ENCODE measurements at regions not wholly inside any gene's neighbourhood (a gene's known extent, or its start where the extent isn't known, plus 50 kb on each side); places are given as distances from the start of the nearest gene placed in this dataset.

- H3K4ac ChIP-seq (ENCODE audit: low read depth in 1 of 2, low read length in 2 of 2) = no peak overlapping the region
- H3K27ac ChIP-seq (ENCODE audit: low read length, poor library complexity, severe bottlenecking) = no peak overlapping the region
- H2BK15ac ChIP-seq (ENCODE audit: low read depth, poor library complexity, severe bottlenecking) = no peak overlapping the region
- WGBS = 85% methylated on average over 1 of the region's 6 CpGs
- DNase-seq = no peak
- no peak overlapping the region for H3K9ac ChIP-seq (ENCODE audit: low read length)
- peaks cover 2% of the 10 kb centered on the region for H3K4me1 ChIP-seq (ENCODE audit: control insufficient read depth, insufficient read depth, low read depth, low read length)
- H3K27me3 ChIP-seq (ENCODE audit: control insufficient read depth in 1 of 2, insufficient read depth in 1 of 2, low read length in 2 of 2) = peaks cover 0 to 8% of the 10 kb centered on the region in 2 experiments
- no peak overlapping the region for H3K4me3 ChIP-seq (ENCODE audit: insufficient read depth in 1 of 2, low read depth in 1 of 2, low read length in 2 of 2)
- H3K9me3 ChIP-seq (ENCODE audit: control insufficient read depth, low read length) = no peaks in the 10 kb centered on the region
- H2BK5ac ChIP-seq (ENCODE audit: low read depth, low read length, poor library complexity, severe bottlenecking) = no peak overlapping the region
- H3K23ac ChIP-seq (ENCODE audit: low read length in 2 of 2) = no peak overlapping the region
- H3K79me1 ChIP-seq (replicated peaks; ENCODE audit: low read length, poor library complexity, severe bottlenecking) = no peaks in the 10 kb centered on the region
- H4K8ac ChIP-seq (ENCODE audit: low read length) = no peak overlapping the region
- no peak overlapping the region for H3K14ac ChIP-seq (ENCODE audit: low read length in 2 of 2)
- H2AK5ac ChIP-seq (ENCODE audit: low read length, severe bottlenecking) = no peak overlapping the region
- no peaks in the 10 kb centered on the region for H3K36me3 ChIP-seq (ENCODE audit: control insufficient read depth in 1 of 2, insufficient read depth in 2 of 2, low read depth in 1 of 2, low read length in 2 of 2)
- H3K18ac ChIP-seq (ENCODE audit: low read depth in 1 of 2, low read length in 2 of 2) = no peak overlapping the region
- no peak overlapping the region for H2BK120ac ChIP-seq (ENCODE audit: low read depth, low read length)
- no peak overlapping the region for H2AFZ ChIP-seq (ENCODE audit: low read depth, low read length)
- H3K4me2 ChIP-seq (ENCODE audit: low read length, poor library complexity, severe bottlenecking) = no peak overlapping the region
- no peak overlapping the region for H4K91ac ChIP-seq (ENCODE audit: low read length)
- H2BK12ac ChIP-seq (ENCODE audit: low read length in 2 of 2) = no peak overlapping the region
Observed at GRCh38 chr4:181140037-181140603, 1103.1 kb upstream of the TENM3 start.

GRCh38 chr4:181143250-181143854 lies 1099.8 kb upstream of the TENM3 start:
- Histone ChIP-seq H3K36me3 (ENCODE audit: control insufficient read depth in 1 of 2, insufficient read depth in 2 of 2, low read depth in 1 of 2, low read length in 2 of 2) (no peaks in the 10 kb centered on the region), H3K23ac (ENCODE audit: low read length in 2 of 2) (no peak overlapping the region), H2BK120ac (ENCODE audit: low read depth, low read length) (no peak overlapping the region), H4K8ac (ENCODE audit: low read length) (no peak overlapping the region), H2BK15ac (ENCODE audit: low read depth, poor library complexity, severe bottlenecking) (no peak overlapping the region), H3K4me2 (ENCODE audit: low read length, poor library complexity, severe bottlenecking) (no peak overlapping the region), H2AK5ac (ENCODE audit: low read length, severe bottlenecking) (no peak overlapping the region), H2AFZ (ENCODE audit: low read depth, low read length) (no peak overlapping the region), H3K79me1 (replicated peaks; ENCODE audit: low read length, poor library complexity, severe bottlenecking) (no peaks in the 10 kb centered on the region), H3K18ac (ENCODE audit: low read depth in 1 of 2, low read length in 2 of 2) (no peak overlapping the region), H3K9ac (ENCODE audit: low read length) (no peak overlapping the region), H4K91ac (ENCODE audit: low read length) (no peak overlapping the region), H2BK5ac (ENCODE audit: low read depth, low read length, poor library complexity, severe bottlenecking) (no peak overlapping the region), H3K27me3 (ENCODE audit: control insufficient read depth in 1 of 2, insufficient read depth in 1 of 2, low read length in 2 of 2) (peaks cover 0 to 8% of the 10 kb centered on the region in 2 experiments), H3K14ac (ENCODE audit: low read length in 2 of 2) (no peak overlapping the region), H3K4me1 (ENCODE audit: control insufficient read depth, insufficient read depth, low read depth, low read length) (peaks cover 4% of the 10 kb centered on the region), H3K4ac (ENCODE audit: low read depth in 1 of 2, low read length in 2 of 2) (no peak overlapping the region), H3K27ac (ENCODE audit: low read length, poor library complexity, severe bottlenecking) (no peak overlapping the region), H3K9me3 (ENCODE audit: control insufficient read depth, low read length) (no peaks in the 10 kb centered on the region), H3K4me3 (ENCODE audit: insufficient read depth in 1 of 2, low read depth in 1 of 2, low read length in 2 of 2) (no peak overlapping the region), H2BK12ac (ENCODE audit: low read length in 2 of 2) (no peak overlapping the region)
- peak; percentile 65 for DNase-seq
- 0% methylated on average over 6 of the region's 7 CpGs for WGBS

- no peaks in the 10 kb centered on the region for H3K79me1 ChIP-seq (replicated peaks; ENCODE audit: low read length, poor library complexity, severe bottlenecking)
- H4K8ac ChIP-seq (ENCODE audit: low read length) = no peak overlapping the region
- no peaks in the 10 kb centered on the region for H3K36me3 ChIP-seq (ENCODE audit: control insufficient read depth in 1 of 2, insufficient read depth in 2 of 2, low read depth in 1 of 2, low read length in 2 of 2)
- no peak overlapping the region for H2BK15ac ChIP-seq (ENCODE audit: low read depth, poor library complexity, severe bottlenecking)
- no peak overlapping the region for H3K14ac ChIP-seq (ENCODE audit: low read length in 2 of 2)
- no peak overlapping the region for H2BK120ac ChIP-seq (ENCODE audit: low read depth, low read length)
- no peak overlapping the region for H3K4me3 ChIP-seq (ENCODE audit: insufficient read depth in 1 of 2, low read depth in 1 of 2, low read length in 2 of 2)
- no peak overlapping the region for H4K91ac ChIP-seq (ENCODE audit: low read length)
- H3K27ac ChIP-seq (ENCODE audit: low read length, poor library complexity, severe bottlenecking) = no peak overlapping the region
- 96% methylated on average over 1 of the region's 1 CpG for WGBS
- H3K4me2 ChIP-seq (ENCODE audit: low read length, poor library complexity, severe bottlenecking) = no peak overlapping the region
- no peak overlapping the region for H3K23ac ChIP-seq (ENCODE audit: low read length in 2 of 2)
- H3K4ac ChIP-seq (ENCODE audit: low read depth in 1 of 2, low read length in 2 of 2) = no peak overlapping the region
- no peak overlapping the region for H2BK12ac ChIP-seq (ENCODE audit: low read length in 2 of 2)
- H3K9ac ChIP-seq (ENCODE audit: low read length) = no peak overlapping the region
- peaks cover 0 to 4% of the 10 kb centered on the region in 2 experiments for H3K27me3 ChIP-seq (ENCODE audit: control insufficient read depth in 1 of 2, insufficient read depth in 1 of 2, low read length in 2 of 2)
- H3K4me1 ChIP-seq (ENCODE audit: control insufficient read depth, insufficient read depth, low read depth, low read length) = peaks cover 5% of the 10 kb centered on the region
- H2AFZ ChIP-seq (ENCODE audit: low read depth, low read length) = no peak overlapping the region
- no peak overlapping the region for H2AK5ac ChIP-seq (ENCODE audit: low read length, severe bottlenecking)
- H3K9me3 ChIP-seq (ENCODE audit: control insufficient read depth, low read length) = no peaks in the 10 kb centered on the region
- DNase-seq = no peak
- no peak overlapping the region for H2BK5ac ChIP-seq (ENCODE audit: low read depth, low read length, poor library complexity, severe bottlenecking)
- H3K18ac ChIP-seq (ENCODE audit: low read depth in 1 of 2, low read length in 2 of 2) = no peak overlapping the region
Observed at GRCh38 chr4:181146051-181146450, 1097.2 kb upstream of the TENM3 start.

GRCh38 chr4:181147416-181147951 lies 1095.7 kb upstream of the TENM3 start:
- Histone ChIP-seq H2AK5ac (ENCODE audit: low read length, severe bottlenecking) (no peak overlapping the region), H2BK15ac (ENCODE audit: low read depth, poor library complexity, severe bottlenecking) (no peak overlapping the region), H2BK5ac (ENCODE audit: low read depth, low read length, poor library complexity, severe bottlenecking) (no peak overlapping the region), H3K14ac (ENCODE audit: low read length in 2 of 2) (no peak overlapping the region), H4K8ac (ENCODE audit: low read length) (no peak overlapping the region), H3K9ac (ENCODE audit: low read length) (no peak overlapping the region), H4K91ac (ENCODE audit: low read length) (no peak overlapping the region), H3K4me2 (ENCODE audit: low read length, poor library complexity, severe bottlenecking) (no peak overlapping the region), H3K79me1 (replicated peaks; ENCODE audit: low read length, poor library complexity, severe bottlenecking) (no peaks in the 10 kb centered on the region), H2BK120ac (ENCODE audit: low read depth, low read length) (no peak overlapping the region), H3K36me3 (ENCODE audit: control insufficient read depth in 1 of 2, insufficient read depth in 2 of 2, low read depth in 1 of 2, low read length in 2 of 2) (no peaks in the 10 kb centered on the region), H2AFZ (ENCODE audit: low read depth, low read length) (no peak overlapping the region), H3K4me1 (ENCODE audit: control insufficient read depth, insufficient read depth, low read depth, low read length) (peaks cover 5% of the 10 kb centered on the region), H3K27ac (ENCODE audit: low read length, poor library complexity, severe bottlenecking) (no peak overlapping the region), H2BK12ac (ENCODE audit: low read length in 2 of 2) (no peak overlapping the region), H3K4me3 (ENCODE audit: insufficient read depth in 1 of 2, low read depth in 1 of 2, low read length in 2 of 2) (no peak overlapping the region), H3K9me3 (ENCODE audit: control insufficient read depth, low read length) (no peaks in the 10 kb centered on the region), H3K4ac (ENCODE audit: low read depth in 1 of 2, low read length in 2 of 2) (no peak overlapping the region), H3K23ac (ENCODE audit: low read length in 2 of 2) (no peak overlapping the region), H3K27me3 (ENCODE audit: control insufficient read depth in 1 of 2, insufficient read depth in 1 of 2, low read length in 2 of 2) (peaks cover 0 to 3% of the 10 kb centered on the region in 2 experiments), H3K18ac (ENCODE audit: low read depth in 1 of 2, low read length in 2 of 2) (no peak overlapping the region)
- 90% methylated on average over 12 of the region's 13 CpGs for WGBS
- DNase-seq = no peak

All from mesenchymal stem cell (in vitro differentiated cells and primary cell).